LNCaP clone FGC (cell line): ENCODE measurements at regions not wholly inside any gene's neighbourhood (a gene's known extent, or its start where the extent isn't known, plus 50 kb on each side); places are given as distances from the start of the nearest gene placed in this dataset.

Experiments used
- DNase-seq: peaks from one replicate; pipeline ENCODE4 v3.0.0-alpha.2; 2011; ENCODE audit warnings: low read depth
- H3K4me3 ChIP-seq: 2 replicates; pipeline ENCODE4 v1.5.1; 2011; ENCODE audit warnings: mild to moderate bottlenecking, low read depth, low read length, control low read depth
- CTCF ChIP-seq: IDR thresholded peaks from 2 replicates; pipeline ENCODE4 v1.5.1; 2012; ENCODE audit warnings: mild to moderate bottlenecking; ENCODE audit not compliant: control insufficient read depth, insufficient read depth; ENCODE audit errors: extremely low read depth

GRCh38 chr1:50279622-50280330 lies 143.5 kb downstream of the DMRTA2 start:
- no peak overlapping the region for H3K4me3 ChIP-seq
- peak; percentile 22 for DNase-seq
- no peak for TF ChIP-seq CTCF

GRCh38 chr1:50278961-50279360 lies 144.3 kb downstream of the DMRTA2 start:
- no peak for DNase-seq
- TF ChIP-seq CTCF: no peak
- no peak overlapping the region for H3K4me3 ChIP-seq

- H3K4me3 ChIP-seq: no peak overlapping the region
- no peak for DNase-seq
- no peak for TF ChIP-seq CTCF
Observed at GRCh38 chr1:50278410-50278809, 144.8 kb downstream of the DMRTA2 start.

- H3K4me3 ChIP-seq: no peak overlapping the region
- no peak for DNase-seq
- no peak for TF ChIP-seq CTCF
Observed at GRCh38 chr1:50275566-50275965, 147.7 kb downstream of the DMRTA2 start.

GRCh38 chr1:50272912-50273311 lies 150.3 kb downstream of the DMRTA2 start:
- DNase-seq: no peak
- no peak for TF ChIP-seq CTCF
- no peak overlapping the region for H3K4me3 ChIP-seq

GRCh38 chr1:50271968-50272578 lies 151.2 kb downstream of the DMRTA2 start:
- TF ChIP-seq CTCF: peak; percentile 89
- no peak overlapping the region for H3K4me3 ChIP-seq
- no peak for DNase-seq

GRCh38 chr1:50271337-50271736 lies 151.9 kb downstream of the DMRTA2 start:
- H3K4me3 ChIP-seq: no peak overlapping the region
- DNase-seq: no peak
- no peak for TF ChIP-seq CTCF
